GM12878 (cell line): ENCODE measurements at regions not wholly inside any gene's neighbourhood (a gene's known extent, or its start where the extent isn't known, plus 50 kb on each side); places are given as distances from the start of the nearest gene placed in this dataset.

Source experiments
- ATAC-seq: fragments of 200-7000 bp; cut with Tn5 transposase; 3 replicates; pipeline ENCODE4 v1.9.1; 2020; ENCODE audit warnings: mild to moderate bottlenecking, moderate library complexity
- BruUV-seq: library from RNA; stranded (reverse); fragments of 400-500 nt; replicated peaks from 2 replicates; lab custom pipeline; 2021; lab: Mats Ljungman, UMichigan
- CTCF ChIA-PET: fragments of 300-600 bp; sonication (Branson Sonifier 250); formaldehyde crosslinking; extraction: SDS; loops from one replicate; lab custom pipeline; 2021; ENCODE audit warnings: inconsistent platforms; lab: Yijun Ruan, JAX
- POLR2A ChIA-PET: fragments of 350-600 bp; formaldehyde crosslinking; extraction: SDS; loops from one replicate; lab custom pipeline; 2021; ENCODE audit warnings: inconsistent platforms; lab: Charles Lee
- RAD21 ChIA-PET: fragments of 300-600 bp; sonication (Branson Sonifier 250); formaldehyde crosslinking; loops from one replicate; lab custom pipeline; 2023; ENCODE audit warnings: antibody characterized with exemption; ENCODE audit not compliant: unreplicated experiment; lab: Charles Lee
- SMC1A ChIA-PET: fragments of 300-600 bp; sonication (Branson Sonifier 250); formaldehyde crosslinking; loops from one replicate; lab custom pipeline; 2023; ENCODE audit not compliant: unreplicated experiment, uncharacterized antibody; lab: Charles Lee
- DNase-seq: peaks from one replicate; pipeline ENCODE4 v3.0.0-alpha.2; 2011; ENCODE audit warnings: low read depth, low spot score
- FAIRE-seq: peaks from 3 replicates; lab custom pipeline; 2011; peaks lifted over from hg19 to GRCh38; lab: Jason Lieb, UNC
- H2AFZ ChIP-seq: 2 replicates; pipeline ENCODE4 v1.6.0; 2011; ENCODE audit warnings: low read depth, low read length, control low read depth; ENCODE audit not compliant: control insufficient read depth
- H3K27ac ChIP-seq: 2 replicates; pipeline ENCODE4 v1.5.1; 2011; ENCODE audit warnings: control low read depth; ENCODE audit not compliant: control insufficient read depth, insufficient read depth
- H3K27me3 ChIP-seq, 2 experiments: replicated peaks in 1 of 2; 2 replicates each; pipeline versions ENCODE4 v1.6.0 to v1.6.1; 2011; ENCODE audit warnings: low read length in 1 of 2; ENCODE audit not compliant: control insufficient read depth in 2 of 2, insufficient read depth in 2 of 2
- H3K36me3 ChIP-seq, 2 experiments: 2 replicates each; pipeline ENCODE4 v1.5.1; 2011; ENCODE audit warnings: low read length in 1 of 2; ENCODE audit not compliant: control insufficient read depth in 2 of 2, insufficient read depth in 2 of 2
- H3K4me1 ChIP-seq: 2 replicates; pipeline ENCODE4 v1.6.1; 2011; ENCODE audit warnings: mild to moderate bottlenecking, low read length, moderate library complexity, mixed read lengths; ENCODE audit not compliant: control insufficient read depth, insufficient read depth
- H3K4me2 ChIP-seq: 2 replicates; pipeline ENCODE4 v1.6.0; 2011; ENCODE audit warnings: control low read depth; ENCODE audit not compliant: control insufficient read depth, insufficient read depth
- H3K4me3 ChIP-seq: fragments of 200-600 bp; sonication (generic); 2 replicates; pipeline ENCODE4 v1.5.1; 2016
- H3K79me2 ChIP-seq: 2 replicates; pipeline ENCODE4 v1.6.0; 2011; ENCODE audit warnings: low read length; ENCODE audit not compliant: control insufficient read depth, insufficient read depth
- H3K9ac ChIP-seq: 2 replicates; pipeline ENCODE4 v1.8.0; 2011; ENCODE audit warnings: low read length, control low read depth, mixed read lengths; ENCODE audit not compliant: control insufficient read depth, insufficient read depth
- H3K9me3 ChIP-seq: replicated peaks from 3 replicates; pipeline ENCODE4 v1.5.1; 2011; ENCODE audit warnings: mild to moderate bottlenecking, low read length; ENCODE audit not compliant: control insufficient read depth, insufficient read depth
- H4K20me1 ChIP-seq: 2 replicates; pipeline ENCODE4 v1.6.0; 2011; ENCODE audit not compliant: control insufficient read depth, insufficient read depth
- SMARCA5 ChIP-seq: fragments of 450-650 bp; IDR thresholded peaks from 2 replicates; pipeline ENCODE4 v1.6.1; 2017; ENCODE audit warnings: mild to moderate bottlenecking
- ZBTB33 ChIP-seq: fragments of 450-650 bp; IDR thresholded peaks from 2 replicates; pipeline ENCODE4 v1.6.1; 2017; ENCODE audit warnings: mild to moderate bottlenecking
- ZNF274 ChIP-seq: IDR thresholded peaks from one replicate; pipeline ENCODE4 v1.8.0; 2011; ENCODE audit not compliant: insufficient read length, insufficient read depth
- WGBS: methylation state at CpG from one replicate; pipeline ENCODE4 v1.1.6; 2016; ENCODE audit warnings: low lambda C conversion rate; ENCODE audit not compliant: insufficient replicate concordance, insufficient coverage; ENCODE audit errors: missing lambda C conversion rate; 5-methylcytosine and 5-hydroxymethylcytosine counted together
- in situ Hi-C: fragments of 300-500 bp; cut with MboI; formaldehyde crosslinking; loops from 9 replicates; pipeline ENCODE4 v1.14.3; 2018; ENCODE audit warnings: mixed read lengths
- intact Hi-C: fragments of 100-400 bp; cut with micrococcal nuclease; formaldehyde crosslinking; loops from one replicate; pipeline ENCODE4 v1.14.2; 2022; ENCODE audit not compliant: unreplicated experiment

DNA sequence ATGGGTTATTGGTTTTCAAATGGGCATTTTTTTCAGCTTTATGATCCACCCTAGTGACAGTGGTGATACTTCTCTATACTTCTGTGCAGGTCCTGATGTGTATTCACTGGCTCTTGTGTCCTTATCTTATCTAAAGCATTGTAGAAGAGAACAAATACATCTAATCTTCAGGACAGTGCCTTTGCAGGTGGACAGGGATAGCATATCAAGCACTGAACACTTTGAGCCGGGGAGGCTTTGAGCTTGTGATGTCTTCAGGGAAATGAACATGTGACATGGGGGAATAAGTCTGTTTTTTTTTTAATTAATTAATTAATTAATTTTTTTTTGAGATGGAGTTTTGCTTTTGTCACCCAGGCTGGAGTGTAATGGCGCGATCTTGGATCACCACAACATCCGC is 115.5 kb upstream of the KLF4 start:
- no peak for TF ChIP-seq SMARCA5
- H3K9me3 ChIP-seq, result no peaks in the 10 kb centered on the region
- H3K27me3 ChIP-seq, result no peaks in the 10 kb centered on the region
- ChIA-PET RAD21 (no interaction called here), CTCF (interaction anchor here (0.5 to 1.6 kb wide), 2 partner anchors 10 to 162 kb away, joined by 3 read pairs; no protein-coding TSS in a partner anchor), POLR2A (no interaction called here), SMC1A (no interaction called here)
- H2AFZ ChIP-seq, result no peak overlapping the region
- 31% methylated on average over 4 of the region's 4 CpGs for WGBS
- no peak for ATAC-seq
- no peaks in the 10 kb centered on the region for H3K36me3 ChIP-seq
- no peaks in the 10 kb centered on the region for H3K79me2 ChIP-seq
- no peak overlapping the region for H3K27ac ChIP-seq
- H3K4me1 ChIP-seq, result no peaks in the 10 kb centered on the region
- in situ Hi-C loops, result no loop called here
- intact Hi-C loops, result no loop called here
- BruUV-seq, result no TSS peak
- no peak overlapping the region for H3K4me2 ChIP-seq
- H4K20me1 ChIP-seq, result no peaks in the 10 kb centered on the region
- H3K9ac ChIP-seq, result no peak overlapping the region
- H3K4me3 ChIP-seq, result no peak overlapping the region
- no peak for FAIRE-seq
- DNase-seq, result no peak

GRCh38 chr9:107603281-107603680 is 113.7 kb upstream of the KLF4 start:
- Histone ChIP-seq H2AFZ (no peak overlapping the region), H3K27ac (no peak overlapping the region), H3K4me3 (no peak overlapping the region), H3K9ac (no peak overlapping the region), H3K4me2 (no peak overlapping the region), H3K4me1 (no peaks in the 10 kb centered on the region), H3K27me3 (no peaks in the 10 kb centered on the region), H4K20me1 (no peaks in the 10 kb centered on the region), H3K9me3 (no peaks in the 10 kb centered on the region), H3K36me3 (no peaks in the 10 kb centered on the region), H3K79me2 (no peaks in the 10 kb centered on the region)
- RAD21 ChIA-PET, result no interaction called here
- POLR2A ChIA-PET, result no interaction called here
- CTCF ChIA-PET, result no interaction called here
- DNase-seq (no peak), ATAC-seq (no peak), FAIRE-seq (no peak)
- TF ChIP-seq ZBTB33 (no peak), ZNF274 (no peak)
- 27% methylated on average over 4 of the region's 4 CpGs for WGBS
- BruUV-seq, result no TSS peak
- in situ Hi-C loops, result no loop called here
- SMC1A ChIA-PET, result no interaction called here
- intact Hi-C loops, result no loop called here
